ENCODE measurements at regions not wholly inside any gene's neighbourhood (a gene's known extent, or its start where the extent isn't known, plus 50 kb on each side); places are given as distances from the start of the nearest gene placed in this dataset.

GRCh38 chr13:31042481-31043165, 110.2 kb downstream of the TEX26 start:
- POLR2A ChIA-PET = no interaction called here
- Mint-ChIP-seq H3K27me3 (peaks cover 5% of the 10 kb centered on the region), H3K9me3 (no peaks in the 10 kb centered on the region), H3K36me3 (ENCODE audit: low read depth) (no peaks in the 10 kb centered on the region), H3K27ac (no peak overlapping the region), H3K4me1 (ENCODE audit: low read depth) (peaks cover 63% of the 10 kb centered on the region), H3K4me3 (no peak overlapping the region)
- no peak overlapping the region for H3K27ac ChIP-seq (ENCODE audit: low read depth in 1 of 2, low read length in 2 of 2)
- TF ChIP-seq CTCF (IDR thresholded peaks at IDR 0.05) = no peak
- no peaks in the 10 kb centered on the region for H3K9me3 ChIP-seq (ENCODE audit: control insufficient read depth in 1 of 2, insufficient read depth in 1 of 2, low read length in 2 of 2)
- peak in 3 of 14 experiments; percentile 16 to 29 (median 21) for DNase-seq
- H3K27me3 ChIP-seq (ENCODE audit: control insufficient read depth in 1 of 2, insufficient read depth in 2 of 2, low read length in 2 of 2) = peaks cover 0 to 5% of the 10 kb centered on the region in 2 experiments
- intact Hi-C loops (cut with DNase I, micrococcal nuclease) = loop anchor here (2.0 to 10.0 kb wide), 4 partner anchors 60 to 368 kb away; partner anchors contain the start of gene HSPH1 (in 1 of the 2)
- ATAC-seq (ENCODE audit: poor library complexity) = no peak
- peaks cover 57% of the 10 kb centered on the region for H3K4me1 ChIP-seq (ENCODE audit: insufficient read depth, low read length)
- H3K36me3 ChIP-seq (ENCODE audit: insufficient read depth, low read length) = no peaks in the 10 kb centered on the region
- CTCF ChIA-PET = no interaction called here
- no peak overlapping the region for H3K4me3 ChIP-seq (ENCODE audit: low read length)

DNA sequence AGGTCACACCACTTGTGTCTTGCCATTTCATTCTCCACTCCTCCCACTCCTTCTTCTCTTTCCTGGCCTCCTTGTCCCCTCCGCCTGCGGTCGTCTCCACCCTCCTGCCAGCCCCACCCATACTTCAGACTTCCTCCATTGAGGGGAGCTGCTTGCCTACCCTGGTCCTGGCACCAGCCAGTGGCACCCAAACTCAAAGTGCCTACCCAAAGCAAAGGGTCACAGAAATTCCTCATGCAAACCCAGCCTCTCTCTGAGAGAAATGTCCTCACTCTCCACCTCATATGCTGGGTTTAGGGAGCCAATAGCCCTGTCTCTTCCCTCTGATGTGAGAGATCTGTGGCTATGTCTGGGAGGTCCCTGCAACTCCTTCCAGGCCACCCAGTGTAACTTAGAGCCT, 109.6 kb downstream of the TEX26 start:
- ATAC-seq (ENCODE audit: poor library complexity) (no peak), DNase-seq (no peak)
- Mint-ChIP-seq H3K27ac (no peak overlapping the region), H3K4me3 (no peak overlapping the region), H3K9me3 (no peaks in the 10 kb centered on the region), H3K4me1 (ENCODE audit: low read depth) (peaks cover 66% of the 10 kb centered on the region), H3K27me3 (peaks cover 5% of the 10 kb centered on the region), H3K36me3 (ENCODE audit: low read depth) (no peaks in the 10 kb centered on the region)
- Histone ChIP-seq H3K4me1 (ENCODE audit: insufficient read depth, low read length) (peaks cover 56% of the 10 kb centered on the region), H3K27me3 (ENCODE audit: control insufficient read depth in 1 of 2, insufficient read depth in 2 of 2, low read length in 2 of 2) (peaks cover 0 to 5% of the 10 kb centered on the region in 2 experiments), H3K9me3 (ENCODE audit: control insufficient read depth in 1 of 2, insufficient read depth in 1 of 2, low read length in 2 of 2) (no peaks in the 10 kb centered on the region), H3K27ac (ENCODE audit: low read depth in 1 of 2, low read length in 2 of 2) (no peak overlapping the region), H3K36me3 (ENCODE audit: insufficient read depth, low read length) (no peaks in the 10 kb centered on the region), H3K4me3 (ENCODE audit: low read length) (no peak overlapping the region)
- ChIA-PET CTCF (no interaction called here), POLR2A (no interaction called here)
- TF ChIP-seq CTCF (IDR thresholded peaks at IDR 0.05) = no peak
- intact Hi-C loops (cut with DNase I, micrococcal nuclease) = loop anchor here (2.0 to 10.0 kb wide), 4 partner anchors 59 to 367 kb away; partner anchors contain the start of gene HSPH1 (in 1 of the 2)

GRCh38 chr13:31038834-31039552, 106.5 kb downstream of the TEX26 start:
- Mint-ChIP-seq H3K9me3 (no peaks in the 10 kb centered on the region), H3K4me3 (peak overlapping the region; percentile 1), H3K27me3 (no peaks in the 10 kb centered on the region), H3K27ac (no peak overlapping the region), H3K36me3 (ENCODE audit: low read depth) (no peaks in the 10 kb centered on the region), H3K4me1 (ENCODE audit: low read depth) (peaks cover 41% of the 10 kb centered on the region)
- peak in 4 of 14 experiments; percentile 7 to 51 (median 40) for DNase-seq
- no peak for TF ChIP-seq CTCF (IDR thresholded peaks at IDR 0.05)
- intact Hi-C loops (cut with DNase I, micrococcal nuclease) = no loop called here
- Histone ChIP-seq H3K27me3 (ENCODE audit: control insufficient read depth in 1 of 2, insufficient read depth in 2 of 2, low read length in 2 of 2) (peaks cover 0 to 3% of the 10 kb centered on the region in 2 experiments), H3K4me1 (ENCODE audit: insufficient read depth, low read length) (peaks cover 26% of the 10 kb centered on the region), H3K9me3 (ENCODE audit: control insufficient read depth in 1 of 2, insufficient read depth in 1 of 2, low read length in 2 of 2) (no peaks in the 10 kb centered on the region), H3K36me3 (ENCODE audit: insufficient read depth, low read length) (no peaks in the 10 kb centered on the region), H3K27ac (ENCODE audit: low read depth in 1 of 2, low read length in 2 of 2) (no peak overlapping the region), H3K4me3 (ENCODE audit: low read length) (no peak overlapping the region)
- no peak for ATAC-seq (ENCODE audit: poor library complexity)
- ChIA-PET POLR2A (no interaction called here), CTCF (interaction anchor here (0.7 kb wide), 1 partner anchor 1170 kb away, joined by 3 read pairs; no protein-coding TSS in a partner anchor)

Measured in CD4-positive, alpha-beta T cell (primary cell).